ENCODE measurements at regions not wholly inside any gene's neighbourhood (a gene's known extent, or its start where the extent isn't known, plus 50 kb on each side); places are given as distances from the start of the nearest gene placed in this dataset.
"Not testable (repeated sequence)": the region's sequence is repeated elsewhere in the genome, so short reads cannot be mapped to it uniquely, and the experiment has no call there.

DNA sequence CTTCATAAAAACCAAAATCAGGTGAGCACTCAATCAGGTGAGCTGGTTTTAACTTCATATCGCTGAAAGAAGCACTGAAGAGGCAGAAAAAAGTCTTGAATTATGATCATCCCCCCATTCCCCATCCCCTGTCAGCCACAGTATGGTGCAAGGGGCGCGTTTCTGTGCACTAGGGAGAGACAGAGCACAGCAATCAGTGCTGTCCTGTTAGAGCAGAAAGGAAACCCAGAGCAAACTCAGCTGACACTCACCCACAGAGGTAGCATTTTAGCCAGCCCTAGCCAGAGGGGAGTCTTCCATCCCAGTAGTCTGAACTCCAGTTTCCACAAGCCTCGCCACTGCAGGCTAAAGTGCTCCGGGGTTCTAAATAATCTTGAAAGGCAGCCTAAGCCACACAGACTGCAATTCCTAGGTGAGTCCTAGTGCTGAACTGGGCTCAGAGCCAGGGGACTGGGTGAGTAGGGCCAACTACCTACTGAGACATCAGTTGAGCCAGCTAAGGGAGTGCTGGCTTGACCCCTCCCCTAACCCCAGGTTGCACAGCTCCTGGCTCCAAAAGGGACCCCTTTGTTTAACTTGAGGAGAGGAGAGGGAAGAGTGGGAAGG, 1352.6 kb upstream of the GJE1 start:
- no peak for DNase-seq

DNA sequence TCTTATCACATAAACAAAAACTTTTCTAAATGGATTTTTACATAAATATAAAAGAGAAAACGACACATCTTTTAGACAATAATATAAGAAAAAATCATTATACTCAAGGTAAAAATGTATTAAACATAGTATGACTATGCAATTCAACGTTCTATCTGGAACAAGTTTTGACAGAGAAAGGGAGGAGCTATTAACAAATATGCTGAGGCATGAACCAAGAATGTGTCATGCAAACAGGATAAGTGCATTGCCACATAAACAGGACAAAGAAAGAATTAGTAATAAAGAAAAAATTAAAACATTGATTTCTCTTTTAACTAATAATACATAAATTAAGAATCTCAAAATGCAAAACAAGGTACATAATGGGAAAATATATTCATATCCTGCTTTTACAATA, 1353.4 kb upstream of the GJE1 start:
- no peak for DNase-seq

DNA sequence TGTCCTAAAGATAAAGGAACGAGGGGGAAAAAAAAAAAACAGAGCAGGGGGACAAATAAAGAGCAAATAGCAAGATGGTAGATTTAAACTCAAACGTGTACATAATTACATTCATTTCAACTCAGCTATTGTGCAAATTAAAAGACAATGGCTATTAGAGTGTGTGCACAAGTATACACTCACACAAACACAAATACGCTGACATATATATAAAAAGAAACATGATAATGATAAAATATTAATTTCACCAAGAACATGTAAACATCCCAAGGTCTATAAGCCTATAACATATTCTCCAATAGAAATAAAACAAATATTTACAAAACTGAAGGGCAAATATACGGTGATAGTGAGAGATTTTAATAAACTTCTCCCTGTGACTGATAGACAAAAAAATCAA, 1354.9 kb upstream of the GJE1 start:
- no peak for DNase-seq

DNA sequence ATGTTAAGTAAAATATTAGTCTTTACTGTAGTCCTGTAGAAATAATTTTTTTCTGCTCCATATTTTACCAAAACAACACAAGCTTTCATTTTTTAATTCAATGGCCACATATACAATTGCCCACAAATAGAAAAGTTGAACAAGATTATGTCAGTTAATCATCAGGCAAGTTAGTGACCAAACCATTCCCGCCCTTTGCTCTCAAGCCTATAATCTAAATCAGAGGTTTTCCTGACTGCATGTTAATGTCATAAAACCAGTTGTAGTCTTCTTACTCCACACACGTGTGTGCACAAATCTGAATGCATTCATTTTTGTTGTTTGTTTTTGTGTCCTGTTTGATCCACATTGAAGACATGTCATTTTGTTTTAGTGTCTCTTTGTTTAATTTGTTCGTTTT, 1357.7 kb upstream of the GJE1 start:
- DNase-seq = no peak

DNA sequence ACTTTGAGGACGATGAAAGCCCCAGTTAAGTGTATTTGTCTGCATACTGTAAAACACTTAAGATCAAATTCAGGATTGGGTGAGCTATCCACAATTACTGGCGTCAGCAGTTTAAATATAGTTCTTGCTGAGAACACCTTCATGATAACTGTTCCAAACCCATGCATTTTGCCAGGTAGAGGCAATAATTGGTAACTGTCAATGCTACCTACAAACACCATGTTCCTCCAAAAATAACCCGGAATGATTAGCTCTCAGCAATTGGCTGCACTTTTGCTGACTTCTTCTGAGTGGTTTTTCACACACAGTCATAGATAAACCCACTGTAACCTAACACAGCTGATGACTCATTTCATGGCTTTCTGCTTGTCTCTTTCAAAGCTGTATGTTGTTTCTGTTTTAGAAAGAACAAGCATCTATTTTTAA, 1358.6 kb upstream of the GJE1 start:
- DNase-seq = peak; percentile 33

DNA sequence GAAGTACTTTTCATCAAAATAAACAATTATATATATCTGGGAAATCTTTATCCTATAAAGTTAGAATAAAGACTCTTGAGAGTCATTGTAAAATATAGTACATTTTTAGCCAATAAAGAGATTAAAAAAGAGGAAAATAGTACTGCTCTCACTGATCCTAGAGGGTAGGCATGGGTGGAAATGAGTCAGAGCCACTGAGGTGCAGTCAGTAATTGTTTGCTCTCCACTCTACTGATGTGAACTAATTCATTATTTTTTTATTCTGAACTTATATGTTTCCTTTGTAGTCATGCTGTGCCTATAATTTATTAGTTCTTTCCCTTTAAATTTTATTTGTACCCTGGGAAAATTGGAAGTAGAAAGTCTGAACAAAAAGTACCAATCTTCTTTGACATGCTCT, 1359.4 kb upstream of the GJE1 start:
- no peak for DNase-seq

GRCh38 chr6:140772576-140772975, 1360.1 kb upstream of the GJE1 start:
- no peak for DNase-seq

DNA sequence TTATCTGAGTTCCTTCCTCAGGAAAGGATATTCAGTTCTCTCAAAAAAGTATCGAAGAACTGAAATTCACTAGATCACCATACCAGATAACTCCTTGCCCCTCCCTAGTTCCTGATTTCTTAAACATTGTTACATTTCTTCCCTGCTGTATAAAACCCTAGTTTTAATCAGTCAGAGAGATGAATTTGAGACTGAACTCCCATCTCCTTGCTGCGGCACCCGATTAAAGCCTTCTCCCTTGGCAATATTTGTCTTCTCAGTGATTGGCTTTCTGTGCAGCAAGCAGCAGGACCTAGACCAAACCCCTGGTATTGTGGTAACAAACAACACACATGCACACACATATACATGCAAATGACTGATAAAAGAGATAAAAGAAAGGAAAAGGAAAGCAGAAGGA, 1364.6 kb upstream of the GJE1 start:
- DNase-seq = no peak

GRCh38 chr6:140766999-140767398, 1365.7 kb upstream of the GJE1 start:
- no peak for DNase-seq

DNA sequence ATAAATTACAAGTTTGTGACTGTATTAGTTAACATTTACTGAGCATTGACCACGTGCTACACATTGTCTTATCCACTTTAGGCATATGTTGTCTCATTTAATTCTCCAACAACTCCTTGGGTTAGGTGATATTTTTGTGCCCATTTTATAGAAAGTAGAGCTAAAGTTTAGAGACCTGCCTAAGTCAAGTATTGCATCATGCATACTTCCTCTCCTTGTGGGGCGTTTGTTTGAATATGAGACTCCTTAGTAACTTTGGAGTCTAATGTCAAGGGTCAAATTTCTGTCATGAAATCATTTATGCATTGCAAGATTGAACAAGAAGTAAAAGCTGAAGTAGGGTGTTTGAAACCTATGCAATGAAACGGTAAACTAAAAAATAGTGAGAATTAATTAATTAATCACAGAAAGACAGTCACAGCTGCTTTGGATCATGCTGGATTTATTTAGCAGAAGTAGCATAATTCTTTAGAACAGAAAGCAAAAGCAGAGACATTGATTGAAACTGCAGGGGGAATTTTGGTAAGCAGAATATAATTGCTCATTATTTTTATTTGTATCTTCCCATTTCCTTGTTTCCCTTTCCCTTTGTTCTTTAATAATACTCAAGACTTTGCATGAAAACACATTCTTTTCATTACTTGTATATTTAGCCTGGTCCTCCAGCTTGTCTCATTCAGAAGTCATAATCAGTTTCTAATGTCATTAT, 1374.4 kb upstream of the GJE1 start:
- DNase-seq = no peak

GRCh38 chr6:140752234-140752633, 1377.8 kb upstream of the CITED2 start:
- no peak for DNase-seq

DNA sequence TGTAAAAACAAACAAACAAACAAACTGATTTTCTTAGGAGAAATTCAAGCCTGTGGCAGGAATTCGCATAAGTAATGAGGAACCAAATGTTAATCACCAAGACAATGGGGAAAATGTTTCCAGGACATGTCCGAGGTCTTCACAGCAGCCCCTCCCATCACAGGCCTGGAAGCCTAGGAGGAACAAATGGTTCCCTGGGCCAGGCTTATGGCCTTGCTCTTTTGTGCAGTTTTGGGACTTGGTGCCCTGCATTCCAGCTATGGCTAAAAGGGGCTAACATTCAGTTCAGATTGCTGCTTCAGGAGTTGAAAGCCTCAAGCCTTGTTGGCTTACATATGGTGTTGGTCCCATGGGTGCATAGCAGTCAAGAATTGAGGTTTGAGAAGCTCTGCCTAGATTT, 1372.7 kb upstream of the CITED2 start:
- DNase-seq = no peak

- DNase-seq = no peak
Measured at GRCh38 chr6:140744659-140745320, 1370.3 kb upstream of the CITED2 start.

DNA sequence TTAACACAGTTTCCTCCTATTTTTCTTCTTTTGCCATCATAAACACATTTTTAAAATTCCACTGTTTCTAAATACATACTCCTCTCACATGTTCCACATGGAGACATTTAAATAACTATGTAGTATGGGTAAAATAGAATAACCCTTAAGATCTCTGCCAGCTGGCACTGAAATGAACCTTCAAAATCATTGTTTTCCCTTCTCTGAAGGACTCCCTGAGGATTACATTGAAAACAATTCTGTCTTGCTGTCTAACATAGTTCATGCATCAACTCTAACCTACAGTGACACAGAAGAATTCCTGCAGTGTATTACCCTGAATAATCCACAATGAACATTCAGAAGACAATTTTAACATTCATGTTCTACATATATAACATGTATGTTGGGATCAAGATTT, 1361.8 kb upstream of the CITED2 start:
- no peak for DNase-seq

GRCh38 chr6:140732991-140733390, 1358.5 kb upstream of the CITED2 start:
- no peak for DNase-seq

DNA sequence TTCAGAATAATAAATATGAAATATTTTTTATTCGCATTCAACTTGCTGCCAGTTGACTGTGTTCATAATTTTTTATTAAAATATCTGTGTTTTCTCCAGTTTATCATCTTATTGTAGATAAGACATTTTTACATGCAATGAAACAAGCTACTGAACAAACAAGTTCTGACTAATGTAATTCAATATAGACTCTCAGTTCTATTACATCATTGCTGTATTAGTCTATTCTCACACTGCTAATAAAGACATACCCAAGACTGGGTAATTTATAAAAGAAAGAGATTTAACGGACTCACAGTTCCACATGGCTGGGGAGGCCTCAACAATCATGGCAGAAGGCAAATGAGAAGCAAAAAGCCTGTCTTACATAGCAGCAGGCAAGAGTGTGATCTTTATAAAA, 1357.7 kb upstream of the CITED2 start:
- no peak for DNase-seq

DNA sequence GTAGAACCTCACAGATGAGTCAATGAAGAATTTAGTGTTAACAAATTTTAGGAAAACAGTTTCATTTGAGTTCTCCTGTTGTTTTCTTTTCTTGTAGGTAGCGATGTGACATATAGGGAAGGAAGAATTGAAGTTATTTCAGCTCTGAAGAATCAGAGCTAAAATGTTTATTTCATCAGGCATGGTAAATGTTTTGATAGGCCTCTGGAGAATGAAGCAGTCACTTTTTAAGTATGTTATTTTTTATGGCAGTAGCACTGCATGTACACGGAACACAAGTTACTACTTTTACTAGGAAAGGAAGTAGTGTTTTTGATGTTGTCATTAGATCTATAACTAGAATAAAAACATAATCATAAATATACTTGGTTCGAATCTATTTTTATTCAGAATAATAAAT, 1357.3 kb upstream of the CITED2 start:
- no peak for DNase-seq

GRCh38 chr6:140729521-140729920, 1355.1 kb upstream of the CITED2 start:
- no peak for DNase-seq

DNA sequence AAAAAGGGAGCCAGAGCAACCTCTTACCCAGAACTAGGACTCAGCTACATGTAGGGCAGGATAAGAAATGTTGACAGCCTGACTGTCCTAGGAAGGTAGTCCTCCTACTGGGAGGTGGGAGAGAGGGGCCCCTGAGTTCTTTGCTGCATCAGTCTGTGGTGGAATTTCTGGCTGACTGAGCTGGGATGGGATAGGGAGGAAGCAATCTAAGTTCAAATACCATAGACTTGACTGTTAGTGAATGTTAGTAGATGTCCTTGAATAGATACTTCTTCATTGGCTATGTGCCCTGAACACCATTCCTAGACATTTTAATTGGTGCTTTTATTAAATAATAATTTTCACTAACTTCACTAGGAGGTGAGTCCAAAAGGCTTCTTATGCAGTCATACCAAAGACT, 1343.6 kb upstream of the CITED2 start:
- no peak for DNase-seq

- no peak for DNase-seq
Measured at GRCh38 chr6:140713495-140713894, 1339.0 kb upstream of the CITED2 start.

DNA sequence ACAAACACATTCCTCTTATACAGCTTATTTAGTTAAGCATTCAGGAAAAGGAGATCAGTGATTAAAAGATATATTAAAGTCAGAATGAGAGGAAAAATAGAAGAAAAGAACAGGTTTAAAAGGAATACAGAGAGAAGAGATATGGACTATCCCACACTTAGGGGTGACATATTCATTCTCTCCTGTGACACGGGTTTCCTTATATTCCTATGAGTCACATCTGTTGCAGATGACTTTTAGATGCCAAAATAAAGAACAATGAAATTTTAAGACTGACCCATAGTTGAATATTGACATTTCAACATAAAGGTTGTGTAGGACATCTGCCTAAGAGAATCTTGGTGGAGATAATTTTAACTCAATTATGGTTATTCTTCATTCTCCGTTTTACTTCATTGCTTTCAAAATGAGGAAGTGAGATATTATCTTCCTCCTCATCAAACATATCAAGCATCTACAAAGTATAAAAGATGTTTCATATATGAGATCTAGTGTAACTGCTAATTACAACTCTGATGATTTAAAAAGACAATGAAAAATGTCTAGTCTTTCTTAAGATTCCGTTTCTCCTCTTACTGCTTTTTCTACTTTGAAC, 1336.7 kb upstream of the CITED2 start:
- DNase-seq = no peak

GRCh38 chr6:140708441-140708840, 1334.0 kb upstream of the CITED2 start:
- DNase-seq = no peak

DNA sequence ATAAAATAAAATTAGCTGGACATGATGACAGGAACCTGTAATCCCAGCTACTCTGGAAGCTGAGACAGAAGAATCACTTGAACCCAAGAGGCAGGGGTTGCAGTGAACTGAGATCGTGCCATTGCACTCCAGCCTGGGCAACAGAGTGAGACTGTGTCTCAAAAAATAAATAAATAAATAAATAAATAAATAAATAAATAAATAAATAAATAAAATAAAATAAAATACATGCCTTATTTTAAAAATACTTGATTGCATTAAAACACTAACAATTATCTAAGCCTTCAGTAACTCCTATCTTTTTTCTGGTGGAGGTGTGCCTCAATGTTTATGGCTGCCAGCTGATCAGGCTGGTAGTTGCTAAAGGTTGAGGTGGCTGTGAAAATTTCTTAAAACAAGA, 1329.6 kb upstream of the CITED2 start:
- not testable (repeated sequence) for DNase-seq

DNA sequence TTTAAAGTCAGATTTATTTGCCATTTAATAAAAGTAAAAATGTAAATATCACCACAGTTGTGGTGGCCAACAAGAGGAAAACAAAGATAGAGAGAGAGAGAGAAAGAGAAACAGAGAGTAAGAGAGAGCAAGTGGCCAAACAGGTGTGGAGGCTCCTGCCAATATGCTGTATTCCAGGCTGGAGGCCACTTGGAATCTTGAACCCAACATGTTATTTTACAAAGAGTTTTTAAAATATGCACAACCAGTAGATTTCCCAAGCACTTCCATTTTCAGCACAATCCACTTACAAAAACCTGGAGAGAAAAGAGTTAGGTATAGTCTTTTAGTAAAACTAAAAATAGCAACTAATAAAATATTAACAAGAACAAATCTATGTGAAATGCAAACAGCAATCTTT, 1323.1 kb upstream of the CITED2 start:
- DNase-seq = no peak
